Peyer's patch (tissue), 4 donors: ENCODE measurements at regions not wholly inside any gene's neighbourhood (a gene's known extent, or its start where the extent isn't known, plus 50 kb on each side); places are given as distances from the start of the nearest gene placed in this dataset.

Experiments
- CTCF ChIP-seq, 6 experiments: fragments of 450-650 bp in 4 of 6; fragments of 200-600 bp in 2 of 6; sonication (generic) in 1 of 6; IDR thresholded peaks; one replicate each; pipeline ENCODE4 v1.5.1; 2017 to 2019; ENCODE audit warnings: antibody characterized with exemption in 6 of 6, mild to moderate bottlenecking in 3 of 6, moderate library complexity in 1 of 6
- POLR2A ChIP-seq, 2 donors: fragments of 450-650 bp; IDR thresholded peaks; one replicate each; pipeline ENCODE4 v1.5.1; 2017; ENCODE audit warnings: antibody characterized with exemption in 2 of 2, mild to moderate bottlenecking in 2 of 2, moderate library complexity in 2 of 2

- TF ChIP-seq CTCF (IDR thresholded peaks at IDR 0.05) (no peak), POLR2A (IDR thresholded peaks at IDR 0.05) (no peak)
Observed at GRCh38 chr9:96152550-96152949, 149.4 kb downstream of the HSD17B3 start.
